NB4 (cell line): ENCODE measurements at regions not wholly inside any gene's neighbourhood (a gene's known extent, or its start where the extent isn't known, plus 50 kb on each side); places are given as distances from the start of the nearest gene placed in this dataset.
"Not testable (repeated sequence)": the region's sequence is repeated elsewhere in the genome, so short reads cannot be mapped to it uniquely, and the experiment has no call there.

ENCODE experiments used
- DNase-seq: peaks from one replicate; pipeline ENCODE4 v3.0.0; 2010; ENCODE audit warnings: low read depth
- H3K4me3 ChIP-seq: one replicate; pipeline ENCODE4 v1.5.1; 2011; ENCODE audit warnings: mild to moderate bottlenecking, low read depth, low read length, moderate library complexity
- CTCF ChIP-seq: IDR thresholded peaks from one replicate; pipeline ENCODE4 v1.5.1; 2012; ENCODE audit warnings: low read depth, low read length
- MYC ChIP-seq: IDR thresholded peaks from 2 replicates; pipeline ENCODE4 v1.6.1; 2011; ENCODE audit warnings: low read depth, low read length
- POLR2A ChIP-seq: IDR thresholded peaks from 2 replicates; pipeline ENCODE4 v1.6.1; 2011; ENCODE audit warnings: mild to moderate bottlenecking; ENCODE audit not compliant: insufficient read length; ENCODE audit errors: extremely low read depth
- TF ChIP-seq, protein P1 (sequence below): IDR thresholded peaks from 2 replicates; pipeline ENCODE4 v1.6.1; 2011; ENCODE audit warnings: low read depth, low read length

GRCh38 chr4:87716371-87717265 is 66.5 kb downstream of the DMP1 start:
- TF ChIP-seq CTCF (no peak), MYC (no peak), POLR2A (no peak)
- TF ChIP-seq, protein P1, sequence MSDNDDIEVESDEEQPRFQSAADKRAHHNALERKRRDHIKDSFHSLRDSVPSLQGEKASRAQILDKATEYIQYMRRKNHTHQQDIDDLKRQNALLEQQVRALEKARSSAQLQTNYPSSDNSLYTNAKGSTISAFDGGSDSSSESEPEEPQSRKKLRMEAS, result no peak
- no peak overlapping the region for H3K4me3 ChIP-seq
- DNase-seq, result no peak

DNA sequence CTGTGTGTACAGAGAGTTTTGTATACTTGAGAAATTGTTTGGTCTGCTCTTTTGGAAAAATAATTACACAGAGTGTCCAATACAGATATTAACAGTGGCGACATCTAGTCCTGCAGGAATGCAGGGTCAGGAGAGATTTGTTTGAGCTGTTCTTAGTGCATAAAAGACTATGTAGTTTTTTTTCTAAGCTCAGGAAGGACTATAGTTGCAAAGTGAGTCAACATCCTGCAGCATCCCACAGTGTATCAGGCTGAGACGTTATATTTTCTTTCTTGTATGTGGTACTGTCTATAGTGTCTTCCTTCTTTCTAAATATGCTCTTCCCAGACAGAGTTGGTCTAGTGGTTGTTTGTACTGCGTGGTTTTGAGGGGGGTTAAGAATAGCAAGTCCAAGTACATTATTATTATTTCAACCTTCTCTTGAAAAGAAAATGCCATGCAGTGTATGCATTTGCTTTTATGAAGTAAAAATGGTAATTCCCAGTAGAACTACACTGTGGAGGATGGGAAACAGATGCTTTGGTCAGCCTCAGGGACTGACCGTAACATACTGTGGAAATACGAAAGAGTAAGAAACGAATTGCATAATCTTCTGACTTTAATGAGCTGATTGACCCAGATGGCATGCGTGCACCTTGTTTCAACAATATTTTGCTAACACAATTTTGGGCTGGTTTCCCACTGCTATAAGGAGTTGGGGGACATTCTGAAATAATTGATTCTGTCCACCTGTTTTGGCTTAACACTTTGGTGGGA is 67.4 kb downstream of the DMP1 start:
- TF ChIP-seq POLR2A (no peak), MYC (no peak), CTCF (no peak)
- TF ChIP-seq, protein P1, result no peak
- H3K4me3 ChIP-seq, result no peak overlapping the region
- DNase-seq, result no peak

DNA sequence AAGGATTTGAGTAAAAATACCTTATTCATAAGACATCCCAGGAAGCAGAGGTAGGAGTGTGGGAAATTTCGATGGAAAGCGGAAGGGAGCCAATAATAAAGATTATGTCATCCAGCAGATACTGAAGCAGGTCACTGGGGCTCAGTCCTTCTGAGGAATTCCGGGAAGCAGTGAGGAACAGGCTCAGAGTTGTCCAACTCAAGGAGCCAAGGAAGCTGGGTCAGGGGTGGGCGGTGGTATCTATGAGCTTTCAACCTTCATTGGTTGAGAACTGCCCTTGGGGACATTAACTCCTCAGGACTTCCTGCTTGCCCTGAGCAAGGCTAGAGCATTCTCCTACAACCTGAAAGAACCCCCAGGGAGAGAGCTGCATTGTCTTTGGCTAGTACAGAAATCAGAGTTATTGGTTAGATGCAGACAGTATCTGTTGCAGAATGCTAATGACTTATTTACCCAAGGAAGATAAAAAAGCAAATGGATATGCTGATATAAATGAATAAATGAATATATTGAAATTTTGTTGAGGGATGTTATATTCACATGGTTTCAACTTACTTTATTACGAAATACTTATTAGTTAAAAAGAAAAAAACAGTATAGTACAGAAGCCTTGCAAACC is 68.2 kb downstream of the DMP1 start:
- no peak for TF ChIP-seq CTCF
- TF ChIP-seq, protein P1, result no peak
- no peak for TF ChIP-seq MYC
- TF ChIP-seq POLR2A, result no peak
- DNase-seq, result no peak

GRCh38 chr4:87720094-87720691 is 70.1 kb downstream of the DMP1 start:
- no peak for TF ChIP-seq POLR2A
- no peak for TF ChIP-seq MYC
- TF ChIP-seq, protein P1, result no peak
- no peak for TF ChIP-seq CTCF
- no peak for DNase-seq
- H3K4me3 ChIP-seq, result no peak overlapping the region

More for the DNA sequence above, 68.2 kb downstream of the DMP1 start:
- no peak overlapping the region for H3K4me3 ChIP-seq

DNA sequence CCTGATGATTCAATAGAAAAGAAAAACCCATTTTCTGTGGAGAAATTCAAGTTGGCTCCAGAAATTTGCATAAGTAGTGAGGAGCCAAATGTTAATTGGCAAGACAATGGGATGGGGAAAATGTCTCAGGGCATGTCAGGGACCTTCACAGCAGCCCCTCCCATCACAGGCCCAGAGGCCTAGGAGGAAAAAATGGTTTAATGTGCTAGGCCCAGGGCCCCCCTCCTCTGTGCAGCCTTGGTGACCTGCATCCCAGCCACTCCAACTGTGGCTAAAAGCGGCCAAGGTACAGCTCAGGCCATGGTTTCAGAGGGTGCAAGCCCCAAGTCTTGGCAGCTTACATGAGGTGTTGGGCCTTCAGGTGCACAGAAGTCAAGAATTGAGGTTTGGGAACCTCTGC is 74.1 kb upstream of the IBSP start:
- not testable (repeated sequence) for DNase-seq, H3K4me3 ChIP-seq
